NCI-H69 (cell line): ENCODE measurements at regions not wholly inside any gene's neighbourhood (a gene's known extent, or its start where the extent isn't known, plus 50 kb on each side); places are given as distances from the start of the nearest gene placed in this dataset.
"Not testable (repeated sequence)": the region's sequence is repeated elsewhere in the genome, so short reads cannot be mapped to it uniquely, and the experiment has no call there.

Experiments used
- DNase-seq: peaks from one replicate; lab custom pipeline; 2025; lab: John Stamatoyannopoulos, UW

GRCh38 chr10:95137990-95138625, 55.9 kb upstream of the ACSM6 start:
- DNase-seq: not testable (repeated sequence)

GRCh38 chr10:95134490-95134889, 59.5 kb upstream of the ACSM6 start:
- no peak for DNase-seq

GRCh38 chr10:95133997-95134396, 60.0 kb upstream of the ACSM6 start:
- peak; percentile 0 for DNase-seq

- DNase-seq: peak; percentile 75
Measured at GRCh38 chr10:95133016-95133752, 60.9 kb upstream of the ACSM6 start.

- not testable (repeated sequence) for DNase-seq
Measured at GRCh38 chr10:95130429-95130828, 61.1 kb upstream of the CYP2C8 start.

- DNase-seq: no peak
Measured at GRCh38 chr10:95125582-95125981, 56.3 kb upstream of the CYP2C8 start.

GRCh38 chr10:95122736-95123135, 53.4 kb upstream of the CYP2C8 start:
- DNase-seq: no peak

GRCh38 chr10:95121904-95122303, 52.6 kb upstream of the CYP2C8 start:
- peak; percentile 63 for DNase-seq
